ENCODE measurements at regions not wholly inside any gene's neighbourhood (a gene's known extent, or its start where the extent isn't known, plus 50 kb on each side); places are given as distances from the start of the nearest gene placed in this dataset.

GRCh38 chr16:25311950-25312349 lies 54.3 kb upstream of the ZKSCAN2 start:
- TF ChIP-seq CTCF (IDR thresholded peaks at IDR 0.05; ENCODE audit: low read depth, low read length, poor library complexity, severe bottlenecking), result no peak
- TF ChIP-seq EZH2phosphoT487 (IDR thresholded peaks at IDR 0.05; ENCODE audit: borderline replicate concordance, low read length), result no peak

All from DOHH2 (cell line).